Endothelial cell of umbilical vein (primary cell): ENCODE measurements at regions not wholly inside any gene's neighbourhood (a gene's known extent, or its start where the extent isn't known, plus 50 kb on each side); places are given as distances from the start of the nearest gene placed in this dataset.
"Not testable (repeated sequence)": the region's sequence is repeated elsewhere in the genome, so short reads cannot be mapped to it uniquely, and the experiment has no call there.

Source experiments
- BruUV-seq: library from RNA; stranded (reverse); fragments of 400-500 nt; replicated peaks from 2 replicates; lab custom pipeline; 2021; lab: Mats Ljungman, UMichigan
- CTCF ChIA-PET: fragments of 300-600, 350-600 bp; sonication (Branson Sonifier 250); formaldehyde crosslinking; loops from one replicate; lab custom pipeline; 2021; ENCODE audit warnings: antibody characterized with exemption, inconsistent platforms; lab: Charles Lee
- POLR2A ChIA-PET: fragments of 300-600, 350-600 bp; sonication (Branson Sonifier 250); formaldehyde crosslinking; loops from one replicate; lab custom pipeline; 2021; ENCODE audit warnings: antibody characterized with exemption, inconsistent platforms; lab: Charles Lee
- DNase-seq: peaks from one replicate; pipeline ENCODE4 v3.0.0-alpha.2; 2011; ENCODE audit warnings: low read depth, low spot score
- FAIRE-seq: peaks from 2 replicates; lab custom pipeline; 2011; peaks lifted over from hg19 to GRCh38; lab: Jason Lieb, UNC
- H2AFZ ChIP-seq: 2 replicates; pipeline ENCODE4 v1.6.0; 2012; ENCODE audit warnings: low read depth, low read length, control low read depth, inconsistent platforms
- H3K27ac ChIP-seq: 2 replicates; pipeline ENCODE4 v1.5.1; 2011; ENCODE audit warnings: low read depth, mild to moderate bottlenecking, control low read depth, low read length, moderate library complexity; ENCODE audit not compliant: insufficient read depth
- H3K27me3 ChIP-seq, 2 experiments: 2 replicates each; pipeline versions ENCODE4 v1.6.0 to v1.6.1; 2011; ENCODE audit warnings: low read length in 2 of 2, mixed read lengths in 1 of 2; ENCODE audit not compliant: control insufficient read depth in 2 of 2, insufficient read depth in 2 of 2
- H3K36me3 ChIP-seq, 2 experiments: 2 replicates in 1 of 2; 3 replicates in 1 of 2; pipeline ENCODE4 v1.5.1; 2011; ENCODE audit warnings: low read length in 2 of 2, mild to moderate bottlenecking in 1 of 2, moderate library complexity in 1 of 2; ENCODE audit not compliant: control insufficient read depth in 2 of 2, insufficient read depth in 2 of 2; ENCODE audit errors: extremely low read depth in 1 of 2
- H3K4me1 ChIP-seq: 3 replicates; pipeline ENCODE4 v1.5.1; 2011; ENCODE audit warnings: mild to moderate bottlenecking, low read length; ENCODE audit not compliant: control insufficient read depth, insufficient read depth; ENCODE audit errors: extremely low read depth
- H3K4me2 ChIP-seq: 2 replicates; pipeline ENCODE4 v1.6.1; 2011; ENCODE audit warnings: low read length, control low read depth, mixed read lengths; ENCODE audit not compliant: insufficient read depth
- H3K4me3 ChIP-seq, 3 experiments: fragments of 200-600 bp in 1 of 3; sonication (generic), shearing (Covaris generic) in 1 of 3; replicated peaks in 1 of 3; 2 replicates each; pipeline ENCODE4 v1.5.1; 2011 to 2016; ENCODE audit warnings: control low read depth in 3 of 3, low read length in 3 of 3, mild to moderate bottlenecking in 2 of 3, inconsistent platforms in 1 of 3, low read depth in 1 of 3, moderate library complexity in 1 of 3; ENCODE audit not compliant: insufficient read depth in 1 of 3
- H3K79me2 ChIP-seq: 2 replicates; pipeline ENCODE4 v1.6.0; 2012; ENCODE audit warnings: low read length, inconsistent platforms; ENCODE audit not compliant: control insufficient read depth, insufficient read depth
- H3K9ac ChIP-seq: replicated peaks from 2 replicates; pipeline ENCODE3; 2011; ENCODE audit warnings: low read length, control low read depth; ENCODE audit not compliant: insufficient read depth; ENCODE audit errors: extremely low read depth
- H3K9me1 ChIP-seq: replicated peaks from 3 replicates; pipeline ENCODE4 v1.6.0; 2011; ENCODE audit warnings: mild to moderate bottlenecking, low read length; ENCODE audit not compliant: control insufficient read depth, insufficient read depth; ENCODE audit errors: extremely low read depth
- H3K9me3 ChIP-seq: replicated peaks from 2 replicates; pipeline ENCODE4 v1.5.1; 2012; ENCODE audit warnings: low read length, inconsistent platforms; ENCODE audit not compliant: control insufficient read depth, insufficient read depth
- H4K20me1 ChIP-seq: replicated peaks from 2 replicates; pipeline ENCODE3; 2011; ENCODE audit warnings: mild to moderate bottlenecking, low read length; ENCODE audit not compliant: control insufficient read depth, insufficient read depth; ENCODE audit errors: extremely low read depth
- EZH2 ChIP-seq: IDR thresholded peaks from 2 replicates; pipeline ENCODE4 v1.6.1; 2012; ENCODE audit warnings: borderline replicate concordance, low read depth, mild to moderate bottlenecking, moderate library complexity, low read length, inconsistent platforms; ENCODE audit not compliant: severe bottlenecking
- FOS ChIP-seq: IDR thresholded peaks from 2 replicates; pipeline ENCODE4 v1.6.1; 2011; ENCODE audit warnings: mild to moderate bottlenecking, low read length, moderate library complexity, borderline replicate concordance; ENCODE audit not compliant: insufficient read depth
- GATA2 ChIP-seq: IDR thresholded peaks from 2 replicates; pipeline ENCODE4 v1.7.0; 2011; ENCODE audit warnings: low read depth, mild to moderate bottlenecking, moderate library complexity, mixed read lengths, low read length; ENCODE audit not compliant: insufficient read length, insufficient read depth
- JUN ChIP-seq: IDR thresholded peaks from 2 replicates; pipeline ENCODE4 v1.6.1; 2011; ENCODE audit warnings: borderline replicate concordance, low read depth; ENCODE audit not compliant: insufficient read length, insufficient read depth
- MAX ChIP-seq: IDR thresholded peaks from 2 replicates; pipeline ENCODE4 v1.6.1; 2011; ENCODE audit not compliant: insufficient read depth, insufficient read length
- MYC ChIP-seq: IDR thresholded peaks from one replicate; pipeline ENCODE4 v1.6.1; 2011; ENCODE audit warnings: mild to moderate bottlenecking, low read depth, low read length
- POLR2A ChIP-seq: IDR thresholded peaks from 2 replicates; pipeline ENCODE4 v1.6.1; 2012; ENCODE audit warnings: low read depth, mild to moderate bottlenecking, control low read depth, low read length
- POLR2AphosphoS5 ChIP-seq: IDR thresholded peaks from 2 replicates; pipeline ENCODE4 v1.6.1; 2012; ENCODE audit warnings: low read depth, mild to moderate bottlenecking, control low read depth, low read length, moderate library complexity; ENCODE audit not compliant: insufficient read depth
- dilution Hi-C: fragments of 300-500 bp; cut with MboI; formaldehyde crosslinking; loops from one replicate; pipeline ENCODE4 v1.15.0; 2019; ENCODE audit warnings: low sequenced_read_pairs; ENCODE audit not compliant: extremely low pct_ligation_motif_present
- intact Hi-C: fragments of 100-400 bp; cut with micrococcal nuclease; formaldehyde crosslinking; loops from one replicate; pipeline ENCODE4 v1.10.0; 2022
- TF ChIP-seq, protein P1 (sequence below), 2 donors: IDR thresholded peaks; 1 replicate in 1 of 2; 2 replicates in 1 of 2; pipeline ENCODE4 v1.5.1; 2011; ENCODE audit warnings: low read length in 2 of 2, mild to moderate bottlenecking in 2 of 2, moderate library complexity in 2 of 2, control low read depth in 1 of 2, inconsistent platforms in 1 of 2, low read depth in 1 of 2; ENCODE audit not compliant: insufficient read depth in 1 of 2; ENCODE audit errors: extremely low read depth in 1 of 2

DNA sequence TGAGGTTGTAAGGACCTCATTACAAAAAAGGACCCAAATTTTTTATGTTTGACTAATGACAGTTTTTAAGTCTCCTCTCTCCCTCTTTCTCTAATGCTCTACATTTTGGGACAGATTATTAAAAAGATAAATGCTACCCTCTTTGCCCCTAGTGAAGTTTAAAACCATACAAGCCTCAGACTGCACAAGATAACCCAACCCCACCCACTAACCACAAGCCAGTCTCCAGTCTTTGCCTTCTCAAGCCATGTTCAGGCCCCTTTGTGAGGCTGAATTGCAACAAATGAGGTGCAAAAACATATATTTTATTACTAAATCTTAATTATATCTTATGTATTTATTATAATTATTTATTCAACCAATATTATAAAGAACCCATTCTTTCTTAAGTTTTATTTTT, 597.2 kb upstream of the BRINP3 start:
- POLR2A ChIA-PET: no interaction called here
- no peaks in the 10 kb centered on the region for H3K4me1 ChIP-seq
- dilution Hi-C loops: no loop called here

DNA sequence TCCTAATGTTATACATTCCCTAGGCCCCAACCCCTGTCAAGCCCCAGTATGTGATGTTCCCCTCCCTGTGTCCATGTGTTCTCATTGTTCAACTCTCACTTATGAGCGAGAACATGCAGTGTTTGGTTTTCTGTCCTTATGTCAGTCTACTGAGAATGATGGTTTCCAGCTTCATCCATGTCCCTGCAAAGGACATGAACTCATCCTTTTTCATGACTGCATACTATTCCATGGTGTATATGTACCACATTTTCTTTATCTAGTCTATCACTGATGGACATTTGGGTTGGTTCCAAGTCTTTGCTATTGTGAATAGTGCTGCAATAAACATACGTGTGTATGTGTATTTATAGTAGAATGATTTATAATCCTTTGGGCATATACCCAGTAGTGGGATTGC, 605.4 kb upstream of the BRINP3 start:
- H3K27me3 ChIP-seq, POLR2A ChIA-PET, dilution Hi-C loops, H3K4me2 ChIP-seq, H3K36me3 ChIP-seq, CTCF ChIA-PET, H3K9me3 ChIP-seq, H3K4me1 ChIP-seq, H3K4me3 ChIP-seq, BruUV-seq, FAIRE-seq, H3K9me1 ChIP-seq, intact Hi-C loops, DNase-seq, H3K27ac ChIP-seq, H3K79me2 ChIP-seq, H4K20me1 ChIP-seq, H3K9ac ChIP-seq, H2AFZ ChIP-seq: not testable (repeated sequence)

More for the DNA sequence above, 597.2 kb upstream of the BRINP3 start:
- H3K79me2 ChIP-seq: no peaks in the 10 kb centered on the region
- H2AFZ ChIP-seq: no peak overlapping the region
- H3K27ac ChIP-seq: no peak overlapping the region
- DNase-seq: no peak
- no peaks in the 10 kb centered on the region for H4K20me1 ChIP-seq
- H3K9ac ChIP-seq: no peak overlapping the region
- H3K4me2 ChIP-seq: no peak overlapping the region
- no TSS peak for BruUV-seq
- no peaks in the 10 kb centered on the region for H3K27me3 ChIP-seq
- CTCF ChIA-PET: no interaction called here
- no peak for FAIRE-seq
- no peaks in the 10 kb centered on the region for H3K36me3 ChIP-seq
- no peak for TF ChIP-seq EZH2
- no peak for TF ChIP-seq MAX
- TF ChIP-seq JUN: no peak
- TF ChIP-seq FOS: no peak
- TF ChIP-seq, protein P1, sequence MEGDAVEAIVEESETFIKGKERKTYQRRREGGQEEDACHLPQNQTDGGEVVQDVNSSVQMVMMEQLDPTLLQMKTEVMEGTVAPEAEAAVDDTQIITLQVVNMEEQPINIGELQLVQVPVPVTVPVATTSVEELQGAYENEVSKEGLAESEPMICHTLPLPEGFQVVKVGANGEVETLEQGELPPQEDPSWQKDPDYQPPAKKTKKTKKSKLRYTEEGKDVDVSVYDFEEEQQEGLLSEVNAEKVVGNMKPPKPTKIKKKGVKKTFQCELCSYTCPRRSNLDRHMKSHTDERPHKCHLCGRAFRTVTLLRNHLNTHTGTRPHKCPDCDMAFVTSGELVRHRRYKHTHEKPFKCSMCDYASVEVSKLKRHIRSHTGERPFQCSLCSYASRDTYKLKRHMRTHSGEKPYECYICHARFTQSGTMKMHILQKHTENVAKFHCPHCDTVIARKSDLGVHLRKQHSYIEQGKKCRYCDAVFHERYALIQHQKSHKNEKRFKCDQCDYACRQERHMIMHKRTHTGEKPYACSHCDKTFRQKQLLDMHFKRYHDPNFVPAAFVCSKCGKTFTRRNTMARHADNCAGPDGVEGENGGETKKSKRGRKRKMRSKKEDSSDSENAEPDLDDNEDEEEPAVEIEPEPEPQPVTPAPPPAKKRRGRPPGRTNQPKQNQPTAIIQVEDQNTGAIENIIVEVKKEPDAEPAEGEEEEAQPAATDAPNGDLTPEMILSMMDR (IDR thresholded peaks at IDR 0.05; ENCODE audit: extremely low read depth in 1 of 2, insufficient read depth in 1 of 2, low read depth in 1 of 2, low read length in 2 of 2): no peak
- TF ChIP-seq MYC: no peak
- no peak for TF ChIP-seq GATA2
- TF ChIP-seq POLR2AphosphoS5: no peak
- TF ChIP-seq POLR2A: no peak
- intact Hi-C loops: no loop called here
- no peaks in the 10 kb centered on the region for H3K9me3 ChIP-seq
- no peaks in the 10 kb centered on the region for H3K9me1 ChIP-seq
- no peak overlapping the region for H3K4me3 ChIP-seq
